ENCODE measurements at regions not wholly inside any gene's neighbourhood (a gene's known extent, or its start where the extent isn't known, plus 50 kb on each side); places are given as distances from the start of the nearest gene placed in this dataset.

DNA sequence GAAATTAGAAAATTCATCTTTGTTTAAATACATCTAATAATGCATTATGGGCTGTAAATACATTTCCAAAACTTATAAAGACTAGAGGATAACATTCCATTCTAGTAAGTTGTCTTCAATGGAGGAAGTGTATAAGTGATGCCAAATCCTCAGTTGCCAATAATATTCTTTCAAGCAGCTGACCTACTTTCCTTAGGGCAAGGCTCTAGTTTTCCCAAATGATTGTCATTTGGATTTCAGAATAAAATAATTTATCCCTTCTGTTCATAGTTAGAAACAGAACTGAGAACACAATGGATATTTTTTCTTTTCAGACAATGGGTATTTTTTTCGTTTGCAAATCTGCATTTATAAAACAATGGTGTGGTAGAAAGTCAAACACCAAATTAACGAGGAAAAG, 354.9 kb upstream of the ADAMTS5 start:
- TF ChIP-seq PREB (CRISPR knock-in tag; IDR thresholded peaks at IDR 0.05; ENCODE audit: borderline replicate concordance) (no peak), CTCF (IDR thresholded peaks at IDR 0.05) (no peak)
